CD14-positive monocyte (primary cell): ENCODE measurements at regions not wholly inside any gene's neighbourhood (a gene's known extent, or its start where the extent isn't known, plus 50 kb on each side); places are given as distances from the start of the nearest gene placed in this dataset.

Experiments used
- DNase-seq, 3 donors: peaks; one replicate each; pipeline ENCODE4 v3.0.0-alpha.2; 2011 to 2022
- H2AFZ ChIP-seq: 2 replicates; pipeline ENCODE4 v1.6.0; 2012; ENCODE audit warnings: mild to moderate bottlenecking, low read depth, low read length, inconsistent platforms; ENCODE audit not compliant: insufficient read depth, poor library complexity, severe bottlenecking
- H3K27ac ChIP-seq, 2 donors: 1 replicate in 1 of 2; 2 replicates in 1 of 2; pipeline ENCODE4 v1.5.1; 2012 to 2013; ENCODE audit warnings: low read length in 2 of 2, control low read depth in 1 of 2, inconsistent platforms in 1 of 2, low read depth in 1 of 2, mild to moderate bottlenecking in 1 of 2
- H3K27me3 ChIP-seq, 2 donors: one replicate each; pipeline versions ENCODE4 v1.6.0 to v1.6.1; 2011 to 2013; ENCODE audit warnings: low read length in 2 of 2; ENCODE audit not compliant: control insufficient read depth in 2 of 2, insufficient read depth in 2 of 2
- H3K36me3 ChIP-seq, 2 donors: replicated peaks in 1 of 2; 1 replicate in 1 of 2; 2 replicates in 1 of 2; pipeline versions ENCODE4 v1.5.1 to v1.6.1; 2012 to 2013; ENCODE audit warnings: low read length in 2 of 2, control low read depth in 1 of 2, inconsistent platforms in 1 of 2, mild to moderate bottlenecking in 1 of 2; ENCODE audit not compliant: insufficient read depth in 2 of 2, control insufficient read depth in 1 of 2
- H3K4me1 ChIP-seq, 2 donors: 1 replicate in 1 of 2; 2 replicates in 1 of 2; pipeline versions ENCODE4 v1.5.1 to v1.6.1; 2012 to 2013; ENCODE audit warnings: low read length in 2 of 2, control low read depth in 1 of 2, inconsistent platforms in 1 of 2, mild to moderate bottlenecking in 1 of 2, moderate library complexity in 1 of 2; ENCODE audit not compliant: insufficient read depth in 2 of 2, control insufficient read depth in 1 of 2
- H3K4me2 ChIP-seq: replicated peaks from 2 replicates; pipeline ENCODE3; 2012; ENCODE audit warnings: low read length, moderate library complexity, mild to moderate bottlenecking; ENCODE audit not compliant: poor library complexity, severe bottlenecking; ENCODE audit errors: extremely low read depth
- H3K4me3 ChIP-seq, 3 experiments: fragments of 200-600 bp in 1 of 3; sonication (generic) in 1 of 3; replicated peaks in 1 of 3; 1 replicate in 2 of 3; 2 replicates in 1 of 3; pipeline ENCODE4 v1.5.1; 2011 to 2013; ENCODE audit warnings: low read length in 3 of 3, mild to moderate bottlenecking in 3 of 3, control low read depth in 2 of 3, low read depth in 2 of 3, inconsistent platforms in 1 of 3, moderate library complexity in 1 of 3
- H3K79me2 ChIP-seq: 2 replicates; pipeline ENCODE4 v1.6.0; 2012; ENCODE audit warnings: mild to moderate bottlenecking, control low read depth, inconsistent platforms, low read length, moderate library complexity; ENCODE audit not compliant: insufficient read depth
- H3K9ac ChIP-seq: 2 replicates; pipeline ENCODE4 v1.6.0; 2017; ENCODE audit warnings: low read length, mild to moderate bottlenecking; ENCODE audit not compliant: insufficient read depth, poor library complexity, severe bottlenecking
- H3K9me3 ChIP-seq, 2 donors: replicated peaks in 1 of 2; 1 replicate in 1 of 2; 2 replicates in 1 of 2; pipeline versions ENCODE4 v1.5.1 to v1.6.1; 2012 to 2013; ENCODE audit warnings: low read length in 2 of 2, control low read depth in 1 of 2; ENCODE audit not compliant: control insufficient read depth in 1 of 2, insufficient read depth in 1 of 2
- H4K20me1 ChIP-seq: 2 replicates; pipeline ENCODE4 v1.6.0; 2012; ENCODE audit warnings: mild to moderate bottlenecking, low read length, control low read depth, moderate library complexity; ENCODE audit not compliant: insufficient read depth
- H3K27ac Mint-ChIP-seq, 7 donors: one replicate each; pipeline ENCODE4 v1.8.0; 2020; ENCODE audit warnings: mild to moderate bottlenecking in 7 of 7, mixed read lengths in 7 of 7, moderate library complexity in 6 of 7, inconsistent platforms in 2 of 7
- H3K27me3 Mint-ChIP-seq, 3 donors: one replicate each; pipeline ENCODE4 v1.8.0; 2021 to 2022; ENCODE audit warnings: low read depth in 3 of 3, mild to moderate bottlenecking in 3 of 3, mixed read lengths in 3 of 3, moderate library complexity in 3 of 3, inconsistent platforms in 1 of 3
- H3K36me3 Mint-ChIP-seq, 2 donors: one replicate each; pipeline ENCODE4 v1.8.0; 2020; ENCODE audit warnings: mixed read lengths in 2 of 2, inconsistent platforms in 1 of 2, mild to moderate bottlenecking in 1 of 2
- H3K4me1 Mint-ChIP-seq: one replicate; pipeline ENCODE4 v1.8.0; 2020; ENCODE audit warnings: mild to moderate bottlenecking, mixed read lengths
- H3K4me3 Mint-ChIP-seq, 2 donors: one replicate each; pipeline ENCODE4 v1.8.0; 2020; ENCODE audit warnings: mild to moderate bottlenecking in 2 of 2, mixed read lengths in 2 of 2, moderate library complexity in 1 of 2
- H3K9me3 Mint-ChIP-seq, 7 donors: one replicate each; pipeline ENCODE4 v1.8.0; 2020 to 2022; ENCODE audit warnings: mixed read lengths in 7 of 7, mild to moderate bottlenecking in 6 of 7, moderate library complexity in 6 of 7, inconsistent platforms in 2 of 7
- CTCF ChIP-seq: fragments of 200-600 bp; IDR thresholded peaks from one replicate; pipeline ENCODE4 v1.8.0; 2022; ENCODE audit warnings: antibody characterized with exemption, mild to moderate bottlenecking
- WGBS: methylation state at CpG from one replicate; pipeline ENCODE4 v1.1.5; 2013; ENCODE audit warnings: missing lambda C conversion rate; ENCODE audit not compliant: insufficient coverage; 5-methylcytosine and 5-hydroxymethylcytosine counted together
- intact Hi-C, 2 donors: fragments of 100-400 bp; cut with micrococcal nuclease; formaldehyde crosslinking; loops; one replicate each; pipeline versions ENCODE4 v1.15.0 to v1.15.1; 2023

GRCh38 chr16:9338068-9338467 lies 246.6 kb downstream of the HAPSTR1 start:
- Mint-ChIP-seq H3K4me3 (no peak overlapping the region), H3K27me3 (peaks cover 0 to 3% (median 2%) of the 10 kb centered on the region in 3 donors), H3K36me3 (no peaks in the 10 kb centered on the region), H3K27ac (no peak overlapping the region), H3K9me3 (peaks cover 0 to 4% (median 0%) of the 10 kb centered on the region in 7 donors), H3K4me1 (no peaks in the 10 kb centered on the region)
- no peak overlapping the region for H3K4me2 ChIP-seq
- H3K4me3 ChIP-seq: no peak overlapping the region
- H3K27me3 ChIP-seq: no peaks in the 10 kb centered on the region
- H3K27ac ChIP-seq: no peak overlapping the region
- 50% methylated on average over 1 of the region's 2 CpGs for WGBS
- no peak overlapping the region for H3K9ac ChIP-seq
- H3K4me1 ChIP-seq: no peaks in the 10 kb centered on the region
- TF ChIP-seq CTCF: no peak
- intact Hi-C loops: no loop called here
- no peaks in the 10 kb centered on the region for H3K79me2 ChIP-seq
- no peak for DNase-seq
- H2AFZ ChIP-seq: no peak overlapping the region
- no peaks in the 10 kb centered on the region for H3K9me3 ChIP-seq
- H3K36me3 ChIP-seq: no peaks in the 10 kb centered on the region
- no peaks in the 10 kb centered on the region for H4K20me1 ChIP-seq

- Mint-ChIP-seq H3K27ac (no peak overlapping the region), H3K4me1 (no peaks in the 10 kb centered on the region), H3K27me3 (peaks cover 0 to 3% (median 2%) of the 10 kb centered on the region in 3 donors), H3K9me3 (peaks cover 0 to 3% (median 0%) of the 10 kb centered on the region in 7 donors), H3K36me3 (no peaks in the 10 kb centered on the region), H3K4me3 (no peak overlapping the region)
- Histone ChIP-seq H3K27ac (no peak overlapping the region), H3K4me3 (no peak overlapping the region), H3K79me2 (no peaks in the 10 kb centered on the region), H2AFZ (no peak overlapping the region), H4K20me1 (no peaks in the 10 kb centered on the region), H3K36me3 (no peaks in the 10 kb centered on the region), H3K4me1 (no peaks in the 10 kb centered on the region), H3K27me3 (no peaks in the 10 kb centered on the region), H3K9ac (no peak overlapping the region), H3K9me3 (no peaks in the 10 kb centered on the region), H3K4me2 (no peak overlapping the region)
- intact Hi-C loops: no loop called here
- no peak for TF ChIP-seq CTCF
- DNase-seq: no peak
- WGBS: 80% methylated on average over 1 of the region's 4 CpGs
Observed at GRCh38 chr16:9338510-9338909, 247.1 kb downstream of the HAPSTR1 start.
